GM23338 (cell line): ENCODE measurements at regions not wholly inside any gene's neighbourhood (a gene's known extent, or its start where the extent isn't known, plus 50 kb on each side); places are given as distances from the start of the nearest gene placed in this dataset.

Experiments used
- ATAC-seq: fragments of 200-7000 bp; cut with Tn5 transposase; 3 replicates; pipeline ENCODE4 v1.9.1; 2020
- DNase-seq: peaks from one replicate; pipeline ENCODE4 v3.0.0-alpha.2; 2015; ENCODE audit warnings: low spot score
- H2AFZ ChIP-seq: fragments of 200-600 bp; sonication (generic); 2 replicates; pipeline ENCODE4 v1.8.0; 2016; ENCODE audit warnings: antibody characterized with exemption, mild to moderate bottlenecking, moderate library complexity
- H3F3A ChIP-seq: fragments of 200-600 bp; sonication (generic); replicated peaks from 2 replicates; pipeline ENCODE4 v1.8.0; 2017; ENCODE audit warnings: antibody characterized with exemption, mixed run types, low read depth
- H3K27ac ChIP-seq: fragments of 200-600 bp; sonication (generic); 2 replicates; pipeline ENCODE4 v1.6.1; 2016; ENCODE audit warnings: low read depth
- H3K27me3 ChIP-seq: fragments of 200-600 bp; sonication (generic); 2 replicates; pipeline ENCODE4 v1.8.0; 2016; ENCODE audit warnings: mild to moderate bottlenecking, mixed run types, moderate library complexity; ENCODE audit not compliant: insufficient read depth
- H3K36me3 ChIP-seq: fragments of 200-600 bp; sonication (generic); 2 replicates; pipeline ENCODE4 v1.8.0; 2016; ENCODE audit warnings: mild to moderate bottlenecking; ENCODE audit not compliant: insufficient read depth
- H3K4me1 ChIP-seq: fragments of 200-600 bp; sonication (generic); 2 replicates; pipeline ENCODE4 v1.8.0; 2016; ENCODE audit warnings: mild to moderate bottlenecking, moderate library complexity; ENCODE audit not compliant: insufficient read depth
- H3K4me2 ChIP-seq: fragments of 200-600 bp; sonication (generic); 2 replicates; pipeline ENCODE4 v1.7.1; 2017; ENCODE audit warnings: mixed run types
- H3K4me3 ChIP-seq: fragments of 200-600 bp; sonication (generic); 2 replicates; pipeline ENCODE4 v1.6.1; 2016; ENCODE audit warnings: mixed run types
- H3K79me2 ChIP-seq: fragments of 200-600 bp; sonication (generic); replicated peaks from 2 replicates; pipeline ENCODE4 v1.8.0; 2017; ENCODE audit warnings: mild to moderate bottlenecking; ENCODE audit not compliant: insufficient read depth
- H3K9me2 ChIP-seq: fragments of 200-600 bp; sonication (generic); 2 replicates; pipeline ENCODE4 v1.8.0; 2017; ENCODE audit not compliant: insufficient read depth
- H4K20me1 ChIP-seq: fragments of 200-600 bp; sonication (generic); replicated peaks from 2 replicates; pipeline ENCODE4 v1.8.0; 2017; ENCODE audit warnings: mild to moderate bottlenecking; ENCODE audit not compliant: insufficient read depth
- H3K27ac Mint-ChIP-seq: 2 replicates; pipeline ENCODE4 v1.8.0; 2020; ENCODE audit warnings: inconsistent platforms, mild to moderate bottlenecking, moderate library complexity, mixed read lengths
- H3K27me3 Mint-ChIP-seq: 3 replicates; pipeline ENCODE4 v1.8.0; 2022; ENCODE audit warnings: low read depth, mild to moderate bottlenecking, moderate library complexity, mixed read lengths, inconsistent platforms; ENCODE audit not compliant: insufficient read depth, poor library complexity
- H3K36me3 Mint-ChIP-seq: 3 replicates; pipeline ENCODE4 v1.8.0; 2021; ENCODE audit warnings: low read depth, mild to moderate bottlenecking, inconsistent platforms, moderate library complexity, mixed read lengths
- H3K4me1 Mint-ChIP-seq: 3 replicates; pipeline ENCODE4 v1.8.0; 2020; ENCODE audit warnings: mild to moderate bottlenecking, inconsistent platforms, mixed read lengths
- H3K4me3 Mint-ChIP-seq: 3 replicates; pipeline ENCODE4 v1.8.0; 2021; ENCODE audit warnings: moderate library complexity, mild to moderate bottlenecking, inconsistent platforms, mixed read lengths
- H3K9me3 Mint-ChIP-seq: 3 replicates; pipeline ENCODE4 v1.8.0; 2020; ENCODE audit warnings: moderate library complexity, mild to moderate bottlenecking, inconsistent platforms, mixed read lengths
- CREB1 ChIP-seq: fragments of 250-450 bp; sonication (Bioruptor Pico); IDR thresholded peaks from 2 replicates; pipeline ENCODE4 v1.5.0; 2020; ENCODE audit warnings: low read depth, mild to moderate bottlenecking, moderate library complexity
- EZH2 ChIP-seq: fragments of 200-600 bp; sonication (generic); IDR thresholded peaks from one replicate; pipeline ENCODE4 v1.8.0; 2017; ENCODE audit warnings: antibody characterized with exemption, mild to moderate bottlenecking, low read depth; ENCODE audit not compliant: unreplicated experiment
- NANOG ChIP-seq: IDR thresholded peaks from 2 replicates; pipeline ENCODE4 v1.6.1; 2016; ENCODE audit warnings: antibody characterized with exemption, borderline replicate concordance
- POLR2AphosphoS5 ChIP-seq: IDR thresholded peaks from 2 replicates; pipeline ENCODE4 v1.6.1; 2016; ENCODE audit warnings: antibody characterized with exemption, low read depth
- ZNF331 ChIP-seq: fragments of 250-450 bp; sonication (Bioruptor Pico); IDR thresholded peaks from 2 replicates; pipeline ENCODE4 v1.5.0; 2020; ENCODE audit warnings: low read depth, mild to moderate bottlenecking, moderate library complexity
- TF ChIP-seq, protein P1 (sequence below): IDR thresholded peaks from 2 replicates; pipeline ENCODE4 v1.6.1; 2016; ENCODE audit warnings: antibody characterized with exemption

DNA sequence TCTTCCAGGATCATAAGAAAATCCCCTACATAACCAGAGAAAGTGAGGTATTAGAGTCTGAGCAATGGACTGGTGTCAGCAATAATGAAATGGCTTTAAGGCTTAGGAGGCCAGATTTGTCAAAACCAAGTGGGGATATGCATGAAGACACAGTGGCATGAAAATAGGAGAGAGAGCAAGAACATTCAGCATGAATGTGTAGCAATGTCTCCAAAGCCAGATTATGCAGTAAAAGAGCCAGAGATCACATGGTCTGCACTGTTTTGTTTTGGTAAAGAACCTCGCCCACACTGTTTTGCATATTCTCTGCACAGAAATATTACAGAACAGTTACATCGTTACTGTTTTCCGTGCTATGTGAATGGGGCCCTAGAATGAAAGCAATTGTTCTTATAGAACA, 589.4 kb downstream of the PLPP3 start (continued):
- TF ChIP-seq, protein P1, sequence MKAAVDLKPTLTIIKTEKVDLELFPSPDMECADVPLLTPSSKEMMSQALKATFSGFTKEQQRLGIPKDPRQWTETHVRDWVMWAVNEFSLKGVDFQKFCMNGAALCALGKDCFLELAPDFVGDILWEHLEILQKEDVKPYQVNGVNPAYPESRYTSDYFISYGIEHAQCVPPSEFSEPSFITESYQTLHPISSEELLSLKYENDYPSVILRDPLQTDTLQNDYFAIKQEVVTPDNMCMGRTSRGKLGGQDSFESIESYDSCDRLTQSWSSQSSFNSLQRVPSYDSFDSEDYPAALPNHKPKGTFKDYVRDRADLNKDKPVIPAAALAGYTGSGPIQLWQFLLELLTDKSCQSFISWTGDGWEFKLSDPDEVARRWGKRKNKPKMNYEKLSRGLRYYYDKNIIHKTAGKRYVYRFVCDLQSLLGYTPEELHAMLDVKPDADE: no peak
- TF ChIP-seq NANOG: no peak

DNA sequence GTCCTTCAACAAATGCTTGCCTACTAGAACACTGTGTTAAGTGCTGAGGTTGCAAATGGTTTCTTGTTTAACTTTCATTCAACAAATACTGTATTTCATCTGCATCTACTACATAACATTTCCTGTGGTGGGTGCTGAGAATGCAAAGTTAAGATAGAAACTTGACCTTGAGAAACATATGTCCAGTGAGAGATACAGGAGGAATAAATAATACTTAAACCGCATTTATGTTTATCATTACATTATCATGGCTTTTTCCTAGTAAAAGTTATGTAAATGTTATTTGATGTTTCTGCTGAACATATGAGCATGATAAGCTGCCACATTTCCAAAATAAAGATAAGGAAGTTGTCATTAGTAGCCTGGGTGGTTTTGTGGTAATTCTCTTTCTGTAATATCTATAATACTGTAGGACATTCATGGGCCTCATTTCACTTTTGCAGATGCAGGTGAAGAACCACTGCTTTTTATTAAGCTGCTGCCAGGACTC, 590.4 kb downstream of the PLPP3 start:
- TF ChIP-seq ZNF331: no peak
- no peak for TF ChIP-seq EZH2
- DNase-seq: no peak
- no peak overlapping the region for H2AFZ ChIP-seq

DNA sequence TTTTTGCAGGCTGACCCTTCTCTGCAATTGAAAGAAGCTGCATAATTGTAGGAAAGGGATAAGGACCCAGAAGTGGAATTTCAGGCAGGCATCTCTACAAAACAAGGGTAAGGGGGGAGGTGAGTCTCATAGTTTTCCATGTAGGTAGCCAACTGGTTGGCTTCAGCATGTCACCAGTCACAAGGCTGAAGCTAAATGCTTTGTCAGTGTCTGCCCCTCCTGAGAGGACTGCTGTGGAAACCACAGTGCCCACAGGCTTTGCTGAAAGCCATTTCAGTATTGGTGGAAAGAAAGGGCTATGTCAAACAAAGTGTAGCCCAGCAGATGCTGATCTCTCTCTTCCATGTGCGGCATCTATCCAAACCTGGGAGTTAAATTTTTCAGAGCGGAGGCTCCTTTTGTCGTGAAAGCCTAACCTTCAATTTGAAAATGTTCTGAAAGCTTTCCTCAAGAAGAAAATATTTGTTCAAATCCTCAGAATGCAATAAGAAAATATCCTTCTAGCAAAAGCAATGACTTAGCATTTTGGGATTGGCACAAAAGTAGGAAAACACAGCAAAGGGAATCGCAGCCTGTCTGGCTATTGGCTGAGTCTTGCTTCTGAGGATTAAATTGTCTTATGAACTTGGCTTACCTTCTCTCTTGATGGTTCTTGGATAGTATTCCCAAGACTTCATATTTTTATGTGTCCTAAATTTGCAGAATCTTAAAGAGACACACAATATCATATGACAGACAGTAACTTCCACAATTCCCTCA, 591.7 kb downstream of the PLPP3 start:
- Mint-ChIP-seq H3K4me3 (no peak overlapping the region), H3K27me3 (no peaks in the 10 kb centered on the region), H3K27ac (no peak overlapping the region), H3K9me3 (no peaks in the 10 kb centered on the region), H3K36me3 (no peaks in the 10 kb centered on the region), H3K4me1 (peaks cover 19% of the 10 kb centered on the region)
- Histone ChIP-seq H3F3A (no peaks in the 10 kb centered on the region), H3K9me2 (no peaks in the 10 kb centered on the region; the same call in 1 of the 2 replicates), H3K36me3 (no peaks in the 10 kb centered on the region), H2AFZ (no peak overlapping the region), H3K27me3 (peaks cover 12% of the 10 kb centered on the region; the same call in 1 of the 2 replicates), H3K4me3 (no peak overlapping the region), H3K79me2 (no peaks in the 10 kb centered on the region), H3K4me2 (peak overlapping the region; percentile 3), H3K4me1 (peaks cover 10% of the 10 kb centered on the region; the same call in 1 of the 2 replicates), H4K20me1 (no peaks in the 10 kb centered on the region), H3K27ac (no peak overlapping the region)
- DNase-seq: peak; percentile 28
- TF ChIP-seq POLR2AphosphoS5 (0 out of 2 replicates have a peak, but pooled peaks have one; percentile 20), NANOG (no peak)
- peak; percentile 79 for ATAC-seq

More for the DNA sequence above, 590.4 kb downstream of the PLPP3 start:
- Mint-ChIP-seq H3K4me1 (peaks cover 16% of the 10 kb centered on the region), H3K27me3 (no peaks in the 10 kb centered on the region), H3K36me3 (no peaks in the 10 kb centered on the region), H3K27ac (no peak overlapping the region), H3K4me3 (no peak overlapping the region), H3K9me3 (no peaks in the 10 kb centered on the region)
- peaks cover 12% of the 10 kb centered on the region; the same call in 1 of the 2 replicates for H3K27me3 ChIP-seq
- no peaks in the 10 kb centered on the region for H3K36me3 ChIP-seq
- no peak overlapping the region for H3K4me2 ChIP-seq
- no peaks in the 10 kb centered on the region for H3F3A ChIP-seq
- no peaks in the 10 kb centered on the region for H4K20me1 ChIP-seq
- no peaks in the 10 kb centered on the region for H3K79me2 ChIP-seq
- no peaks in the 10 kb centered on the region; the same call in 1 of the 2 replicates for H3K9me2 ChIP-seq
- H3K4me1 ChIP-seq: peaks cover 10% of the 10 kb centered on the region; the same call in 1 of the 2 replicates
- no peak for ATAC-seq
- no peak overlapping the region for H3K27ac ChIP-seq
- H3K4me3 ChIP-seq: no peak overlapping the region

- H3K79me2 ChIP-seq: no peaks in the 10 kb centered on the region
- no peak overlapping the region for H2AFZ ChIP-seq
- peaks cover 10% of the 10 kb centered on the region; the same call in 1 of the 2 replicates for H3K4me1 ChIP-seq
- no peak overlapping the region for H3K27ac Mint-ChIP-seq
- no peaks in the 10 kb centered on the region for H3K27me3 Mint-ChIP-seq
- H3K27me3 ChIP-seq: peaks cover 12% of the 10 kb centered on the region; the same call in 1 of the 2 replicates
- no peak for DNase-seq
- no peaks in the 10 kb centered on the region for H3K9me3 Mint-ChIP-seq
- H3K27ac ChIP-seq: no peak overlapping the region
- H3K4me2 ChIP-seq: no peak overlapping the region
- no peaks in the 10 kb centered on the region for H3K36me3 Mint-ChIP-seq
- H3K4me1 Mint-ChIP-seq: peaks cover 20% of the 10 kb centered on the region
- ATAC-seq: no peak
- H4K20me1 ChIP-seq: no peaks in the 10 kb centered on the region
- H3F3A ChIP-seq: no peaks in the 10 kb centered on the region
- no peak overlapping the region for H3K4me3 ChIP-seq
- no peaks in the 10 kb centered on the region; the same call in 1 of the 2 replicates for H3K9me2 ChIP-seq
- no peak overlapping the region for H3K4me3 Mint-ChIP-seq
- no peaks in the 10 kb centered on the region for H3K36me3 ChIP-seq
- no peak for TF ChIP-seq CREB1 (CRISPR knock-in tag)
- no peak for TF ChIP-seq ZNF331
- no peak for TF ChIP-seq NANOG
- TF ChIP-seq POLR2AphosphoS5: no peak
Observed at GRCh38 chr1:55986003-55986402, 593.4 kb downstream of the PLPP3 start.
